IMR-90 (cell line): ENCODE measurements at regions not wholly inside any gene's neighbourhood (a gene's known extent, or its start where the extent isn't known, plus 50 kb on each side); places are given as distances from the start of the nearest gene placed in this dataset.

Source experiments
- ATAC-seq: fragments of 200-7000 bp; cut with Tn5 transposase; 2 replicates; pipeline ENCODE4 v1.9.1; 2020; ENCODE audit warnings: low read depth, mild to moderate bottlenecking, moderate library complexity
- BruUV-seq: library from RNA; stranded (reverse); fragments of 400-500 nt; replicated peaks from 2 replicates; lab custom pipeline; 2021; lab: Mats Ljungman, UMichigan
- CTCF ChIA-PET: fragments of 300-600 bp; formaldehyde crosslinking; extraction: SDS; loops from one replicate; lab custom pipeline; 2021; ENCODE audit warnings: antibody characterized with exemption; lab: Yijun Ruan, JAX
- POLR2A ChIA-PET: fragments of 300-600 bp; sonication (Branson Sonifier 250); formaldehyde crosslinking; loops from one replicate; lab custom pipeline; 2022; ENCODE audit warnings: antibody characterized with exemption; ENCODE audit not compliant: unreplicated experiment; lab: Charles Lee
- DNase-seq: peaks from one replicate; pipeline ENCODE4 v3.0.0; 2013
- H2AFZ ChIP-seq: replicated peaks from 2 replicates; pipeline ENCODE3; 2013; ENCODE audit warnings: low read length, mild to moderate bottlenecking; ENCODE audit not compliant: poor library complexity
- H2AK5ac ChIP-seq: 2 replicates; pipeline ENCODE4 v1.6.1; 2013; ENCODE audit warnings: low read depth, low read length, inconsistent platforms
- H2AK9ac ChIP-seq: replicated peaks from 2 replicates; pipeline ENCODE3; 2013; ENCODE audit warnings: mild to moderate bottlenecking, low read depth, low read length, moderate library complexity; ENCODE audit not compliant: poor library complexity
- H2BK120ac ChIP-seq: 2 replicates; pipeline ENCODE4 v1.6.1; 2013; ENCODE audit warnings: low read depth, low read length, inconsistent platforms
- H2BK15ac ChIP-seq: 3 replicates; pipeline ENCODE4 v1.6.1; 2013; ENCODE audit warnings: low read depth, low read length, inconsistent platforms
- H2BK20ac ChIP-seq: 2 replicates; pipeline ENCODE4 v1.6.1; 2013; ENCODE audit warnings: low read depth, mild to moderate bottlenecking, inconsistent platforms, low read length, moderate library complexity
- H2BK5ac ChIP-seq: 2 replicates; pipeline ENCODE4 v1.6.1; 2013; ENCODE audit warnings: mild to moderate bottlenecking, low read depth, low read length, inconsistent platforms; ENCODE audit not compliant: poor library complexity, severe bottlenecking
- H3K14ac ChIP-seq: replicated peaks from 2 replicates; pipeline ENCODE4 v1.6.1; 2013; ENCODE audit warnings: low read depth, low read length, inconsistent platforms
- H3K18ac ChIP-seq: 2 replicates; pipeline ENCODE4 v1.6.1; 2013; ENCODE audit warnings: low read depth, low read length, control low read depth
- H3K23ac ChIP-seq: 2 replicates; pipeline ENCODE4 v1.6.1; 2013; ENCODE audit warnings: low read depth, low read length, inconsistent platforms
- H3K27ac ChIP-seq: 2 replicates; pipeline ENCODE4 v1.5.1; 2013; ENCODE audit warnings: mild to moderate bottlenecking, control low read depth, low read length; ENCODE audit not compliant: insufficient read depth
- H3K27me3 ChIP-seq: 2 replicates; pipeline ENCODE4 v1.6.1; 2013; ENCODE audit warnings: low read length; ENCODE audit not compliant: control insufficient read depth, insufficient read depth
- H3K36me3 ChIP-seq: 2 replicates; pipeline ENCODE4 v1.6.1; 2013; ENCODE audit warnings: low read length, mixed read lengths; ENCODE audit not compliant: control insufficient read depth, insufficient read depth
- H3K4ac ChIP-seq: 2 replicates; pipeline ENCODE4 v1.6.1; 2013; ENCODE audit warnings: low read depth, low read length, inconsistent platforms
- H3K4me1 ChIP-seq: 2 replicates; pipeline ENCODE4 v1.6.1; 2013; ENCODE audit warnings: low read length, mixed read lengths; ENCODE audit not compliant: control insufficient read depth, insufficient read depth
- H3K4me2 ChIP-seq: 2 replicates; pipeline ENCODE4 v1.6.1; 2013; ENCODE audit warnings: low read depth, mild to moderate bottlenecking, control low read depth, low read length, moderate library complexity
- H3K4me3 ChIP-seq: 2 replicates; pipeline ENCODE4 v1.5.1; 2013; ENCODE audit warnings: low read depth, mild to moderate bottlenecking, control low read depth, low read length, moderate library complexity; ENCODE audit not compliant: insufficient read depth
- H3K56ac ChIP-seq: 2 replicates; pipeline ENCODE4 v1.6.1; 2013; ENCODE audit warnings: low read length, inconsistent platforms; ENCODE audit not compliant: insufficient read depth; ENCODE audit errors: extremely low read depth
- H3K79me1 ChIP-seq, 2 experiments: 2 replicates each; pipeline ENCODE4 v1.6.1; 2013; ENCODE audit warnings: low read length in 2 of 2, inconsistent platforms in 1 of 2, low read depth in 1 of 2
- H3K9ac ChIP-seq: 2 replicates; pipeline ENCODE4 v1.6.1; 2013; ENCODE audit warnings: low read depth, low read length, control low read depth
- H3K9me1 ChIP-seq: 2 replicates; pipeline ENCODE4 v1.6.1; 2013; ENCODE audit warnings: low read length, inconsistent platforms; ENCODE audit not compliant: insufficient read depth
- H3K9me3 ChIP-seq: 2 replicates; pipeline ENCODE4 v1.6.1; 2013; ENCODE audit warnings: low read length; ENCODE audit not compliant: control insufficient read depth, insufficient read depth
- H4K20me1 ChIP-seq: 2 replicates; pipeline ENCODE4 v1.6.1; 2013; ENCODE audit warnings: low read length, inconsistent platforms; ENCODE audit not compliant: insufficient read depth
- H4K5ac ChIP-seq: 2 replicates; pipeline ENCODE4 v1.6.1; 2013; ENCODE audit warnings: mild to moderate bottlenecking, low read depth, low read length, control low read depth
- H4K8ac ChIP-seq, 2 experiments: 2 replicates each; pipeline ENCODE4 v1.6.1; 2013; ENCODE audit warnings: low read depth in 2 of 2, low read length in 2 of 2, control low read depth in 1 of 2, inconsistent platforms in 1 of 2
- H4K91ac ChIP-seq: 2 replicates; pipeline ENCODE4 v1.6.1; 2013; ENCODE audit warnings: low read depth, low read length, inconsistent platforms; ENCODE audit not compliant: insufficient read depth
- CEBPB ChIP-seq: IDR thresholded peaks from 2 replicates; pipeline ENCODE4 v1.6.1; 2012; ENCODE audit warnings: low read depth, low read length, improper control_type of control experiment
- MAFK ChIP-seq: IDR thresholded peaks from 2 replicates; pipeline ENCODE4 v1.6.1; 2012; ENCODE audit warnings: low read depth, low read length, improper control_type of control experiment
- POLR2A ChIP-seq: IDR thresholded peaks from 2 replicates; pipeline ENCODE4 v1.6.1; 2012; ENCODE audit warnings: mild to moderate bottlenecking, low read depth, low read length
- RCOR1 ChIP-seq: IDR thresholded peaks from 2 replicates; pipeline ENCODE4 v1.6.1; 2012; ENCODE audit warnings: mild to moderate bottlenecking, low read length, improper control_type of control experiment; ENCODE audit not compliant: insufficient replicate concordance
- WGBS, 2 experiments: methylation state at CpG; one replicate each; pipeline versions ENCODE4 v1.1.5 to v1.1.7; 2013; ENCODE audit warnings: missing lambda C conversion rate in 2 of 2; ENCODE audit not compliant: insufficient read length in 1 of 2; ENCODE audit errors: extremely low coverage in 2 of 2; 5-methylcytosine and 5-hydroxymethylcytosine counted together
- dilution Hi-C: fragments of 300-500 bp; cut with HindIII; formaldehyde crosslinking; loops from one replicate; pipeline ENCODE4 v1.14.3; 2018; ENCODE audit warnings: low sequenced_read_pairs; ENCODE audit not compliant: unreplicated experiment
- in situ Hi-C: fragments of 300-500 bp; cut with MboI; formaldehyde crosslinking; loops from 3 replicates; pipeline ENCODE4 v1.14.3; 2019; ENCODE audit warnings: low sequenced_read_pairs, inconsistent platforms, mixed read lengths
- intact Hi-C: fragments of 100-400 bp; cut with micrococcal nuclease; formaldehyde crosslinking; loops from 2 replicates; pipeline ENCODE4 v1.10.0; 2022

DNA sequence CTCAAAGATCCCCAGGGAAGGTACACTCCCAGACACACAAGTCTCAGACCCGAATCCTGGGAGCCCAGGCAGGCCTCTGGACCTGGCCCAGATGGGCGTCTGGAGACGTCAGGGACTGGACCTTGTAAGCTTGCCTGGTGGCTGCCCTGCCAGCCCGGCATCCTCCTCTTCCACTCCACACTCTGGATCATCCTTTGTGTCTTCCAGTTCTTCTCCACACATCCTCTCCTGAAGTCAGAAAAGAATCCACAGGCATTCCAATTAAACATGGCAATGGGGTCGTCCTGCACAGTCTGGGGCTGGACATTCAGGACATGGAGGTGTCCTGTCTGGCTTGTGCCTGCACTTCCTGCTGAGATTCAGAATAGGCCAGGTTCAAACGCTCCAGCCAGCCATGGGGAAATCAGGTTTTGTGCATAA, 208.8 kb upstream of the IGF1R start:
- H2BK5ac ChIP-seq, result no peak overlapping the region
- H3K27me3 ChIP-seq, result peaks cover 16% of the 10 kb centered on the region
- no peak overlapping the region for H2AK5ac ChIP-seq
- no peak overlapping the region for H3K4ac ChIP-seq
- no peaks in the 10 kb centered on the region for H3K36me3 ChIP-seq
- H2BK120ac ChIP-seq, result no peak overlapping the region
- no peaks in the 10 kb centered on the region for H3K79me1 ChIP-seq
- H3K4me1 ChIP-seq, result no peaks in the 10 kb centered on the region
- no peak overlapping the region for H4K5ac ChIP-seq
- H3K9me3 ChIP-seq, result no peaks in the 10 kb centered on the region
- no peaks in the 10 kb centered on the region for H4K20me1 ChIP-seq
- no peak overlapping the region for H3K4me2 ChIP-seq
- no peak for ATAC-seq
- intact Hi-C loops (no loop called here), in situ Hi-C loops (loop anchor here (25.0 kb wide), 1 partner anchor 773 kb away; no protein-coding TSS in a partner anchor), dilution Hi-C loops (no loop called here)
- H3K23ac ChIP-seq, result no peak overlapping the region
- CTCF ChIA-PET, result no interaction called here
- no peak overlapping the region for H3K18ac ChIP-seq
- POLR2A ChIA-PET, result no interaction called here
- no peak overlapping the region for H4K8ac ChIP-seq
- no peak overlapping the region for H3K56ac ChIP-seq
- H2AFZ ChIP-seq, result no peak overlapping the region
- H3K9me1 ChIP-seq, result no peaks in the 10 kb centered on the region
- 52% methylated on average over 3 of the region's 6 CpGs; no CpG with 5 or more reads in 1 of the 2 experiments for WGBS, 2 experiments
- no peak overlapping the region for H4K91ac ChIP-seq
- DNase-seq, result no peak
- TF ChIP-seq CEBPB, result no peak
- no peak for TF ChIP-seq MAFK
- no peak for TF ChIP-seq RCOR1
- no peak for TF ChIP-seq POLR2A
- H2AK9ac ChIP-seq, result no peak overlapping the region
- H2BK20ac ChIP-seq, result no peak overlapping the region
- BruUV-seq, result no TSS peak
- no peak overlapping the region for H3K27ac ChIP-seq
- no peak overlapping the region for H3K9ac ChIP-seq
- no peak overlapping the region for H2BK15ac ChIP-seq
- H3K14ac ChIP-seq, result no peak overlapping the region
- H3K4me3 ChIP-seq, result no peak overlapping the region
